ENCODE measurements at regions not wholly inside any gene's neighbourhood (a gene's known extent, or its start where the extent isn't known, plus 50 kb on each side); places are given as distances from the start of the nearest gene placed in this dataset.

GRCh38 chrX:110966091-110966454, 129.9 kb upstream of the PAK3 start:
- TF ChIP-seq CTCF (IDR thresholded peaks at IDR 0.05) (no peak), POLR2A (IDR thresholded peaks at IDR 0.05; ENCODE audit: low read depth) (no peak), POLR2AphosphoS5 (IDR thresholded peaks at IDR 0.05) (no peak)
